HG03439 (cell line): ENCODE measurements at regions not wholly inside any gene's neighbourhood (a gene's known extent, or its start where the extent isn't known, plus 50 kb on each side); places are given as distances from the start of the nearest gene placed in this dataset.
"Not testable (repeated sequence)": the region's sequence is repeated elsewhere in the genome, so short reads cannot be mapped to it uniquely, and the experiment has no call there.

Source experiments
- ATAC-seq: cut with Tn5 transposase; IDR thresholded peaks from one replicate; pipeline ENCODE4 v1.9.1; 2021; ENCODE audit warnings: mild to moderate bottlenecking, moderate library complexity; ENCODE audit not compliant: unreplicated experiment

DNA sequence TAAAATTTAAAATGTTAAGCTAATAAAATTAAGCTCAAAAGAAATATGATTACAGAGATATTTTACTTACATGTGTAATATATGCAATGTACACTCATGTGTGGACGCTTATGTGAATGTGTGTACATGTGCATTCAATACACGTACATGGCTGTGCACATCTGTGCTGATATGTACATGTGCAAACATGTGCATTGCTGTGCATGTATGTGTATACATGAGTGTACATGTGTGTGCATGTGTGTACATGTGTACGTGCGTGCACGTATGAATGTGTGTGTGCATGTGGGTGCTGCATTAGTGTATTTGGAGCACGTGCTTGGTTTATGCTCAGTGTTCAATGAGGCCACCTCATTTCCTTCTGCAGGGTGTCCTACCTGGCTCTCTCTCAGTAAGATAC, 88.2 kb upstream of the TMEM18 start:
- ATAC-seq = no peak

DNA sequence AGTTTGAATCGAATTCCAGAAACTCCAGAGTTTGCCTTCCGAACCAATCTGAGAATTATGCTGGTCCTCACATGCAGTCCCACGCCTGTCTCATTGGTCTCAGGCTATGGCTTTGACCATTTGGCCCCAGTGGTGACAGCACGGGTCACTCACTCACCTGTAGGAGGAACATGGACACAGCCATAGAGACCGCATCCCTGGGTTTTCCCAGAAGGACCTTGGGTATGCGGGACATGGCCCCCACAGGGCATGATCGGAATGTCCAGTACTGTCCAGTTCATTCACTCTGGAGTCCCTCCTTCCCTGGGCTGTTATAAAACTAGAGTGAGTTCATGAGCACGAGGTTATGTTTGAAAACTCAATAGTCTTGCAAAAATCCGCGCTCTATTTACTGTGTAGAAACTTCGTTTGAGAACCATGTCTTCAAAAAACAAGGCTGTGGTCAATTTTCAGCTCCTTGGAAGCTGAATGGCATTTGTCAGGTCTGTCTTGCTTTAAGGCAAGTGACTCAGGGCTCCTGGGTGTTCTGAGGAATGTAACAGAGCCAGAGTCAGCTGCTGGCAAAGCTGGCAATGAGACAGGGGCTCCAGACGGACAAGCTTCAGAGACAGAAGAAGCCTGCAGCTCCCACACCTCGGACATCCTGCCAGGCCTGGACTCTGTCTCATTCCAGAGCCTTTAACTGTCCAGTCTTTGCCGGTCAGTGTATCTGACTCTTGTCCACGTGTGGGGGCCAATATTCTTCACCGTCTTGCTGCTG, 86.7 kb upstream of the TMEM18 start:
- ATAC-seq = no peak

DNA sequence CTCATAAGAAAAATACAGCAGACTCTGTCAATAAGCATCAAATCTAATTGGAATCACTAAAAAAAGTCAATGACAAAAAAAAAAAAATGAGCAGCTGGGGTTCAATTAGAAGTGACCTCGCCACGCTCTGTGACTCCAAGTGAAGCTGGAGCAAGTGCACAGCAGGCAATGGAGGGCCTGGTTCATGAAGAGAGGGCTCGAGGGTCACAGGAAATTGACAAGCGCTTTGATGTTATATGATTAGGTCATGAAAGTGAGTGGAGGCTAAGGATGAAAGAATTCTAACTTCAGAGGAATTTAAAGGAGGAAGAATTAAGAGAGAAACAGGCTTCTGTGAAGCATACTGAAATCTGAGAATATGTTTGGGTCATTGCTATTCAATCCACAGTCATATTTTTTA, 85.4 kb upstream of the TMEM18 start:
- no peak for ATAC-seq

DNA sequence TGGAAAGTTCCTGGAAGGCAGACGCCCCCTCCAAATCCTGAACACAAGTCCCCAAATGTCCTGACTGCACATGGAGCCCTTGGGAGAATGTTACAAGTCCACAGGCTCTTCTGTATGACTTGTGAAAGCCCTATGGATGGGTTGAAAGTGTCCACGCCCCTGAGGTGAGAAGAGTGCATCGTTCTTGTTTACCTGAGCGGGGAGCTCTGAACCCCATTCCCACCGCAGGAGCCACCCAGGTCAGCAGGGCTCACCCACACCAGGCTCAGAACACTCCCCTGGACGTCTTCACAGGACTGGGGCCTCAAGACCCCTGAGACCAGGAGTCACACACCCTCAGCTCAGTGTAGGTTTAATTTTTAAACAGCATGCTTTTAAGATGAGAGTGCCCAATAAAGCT, 84.2 kb upstream of the TMEM18 start:
- ATAC-seq = no peak

DNA sequence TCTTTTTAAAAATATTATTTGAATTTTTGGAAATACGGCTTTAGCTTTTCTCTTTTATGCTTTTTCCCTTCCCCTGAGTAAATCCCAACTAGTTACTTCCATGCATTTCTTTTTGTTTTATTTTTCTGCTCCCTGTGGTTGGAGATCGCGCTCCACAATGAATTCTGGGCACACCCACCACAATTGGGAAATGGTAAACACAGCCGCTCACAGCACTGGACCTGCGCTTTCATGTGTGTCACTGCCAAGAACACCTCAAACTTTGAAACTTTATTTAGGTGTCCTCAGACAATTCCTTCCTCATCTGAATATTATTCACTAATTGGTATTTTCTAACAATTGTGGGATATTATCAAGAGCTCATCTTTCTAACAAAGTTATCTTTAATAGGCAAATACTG, 82.8 kb upstream of the TMEM18 start:
- no peak for ATAC-seq

DNA sequence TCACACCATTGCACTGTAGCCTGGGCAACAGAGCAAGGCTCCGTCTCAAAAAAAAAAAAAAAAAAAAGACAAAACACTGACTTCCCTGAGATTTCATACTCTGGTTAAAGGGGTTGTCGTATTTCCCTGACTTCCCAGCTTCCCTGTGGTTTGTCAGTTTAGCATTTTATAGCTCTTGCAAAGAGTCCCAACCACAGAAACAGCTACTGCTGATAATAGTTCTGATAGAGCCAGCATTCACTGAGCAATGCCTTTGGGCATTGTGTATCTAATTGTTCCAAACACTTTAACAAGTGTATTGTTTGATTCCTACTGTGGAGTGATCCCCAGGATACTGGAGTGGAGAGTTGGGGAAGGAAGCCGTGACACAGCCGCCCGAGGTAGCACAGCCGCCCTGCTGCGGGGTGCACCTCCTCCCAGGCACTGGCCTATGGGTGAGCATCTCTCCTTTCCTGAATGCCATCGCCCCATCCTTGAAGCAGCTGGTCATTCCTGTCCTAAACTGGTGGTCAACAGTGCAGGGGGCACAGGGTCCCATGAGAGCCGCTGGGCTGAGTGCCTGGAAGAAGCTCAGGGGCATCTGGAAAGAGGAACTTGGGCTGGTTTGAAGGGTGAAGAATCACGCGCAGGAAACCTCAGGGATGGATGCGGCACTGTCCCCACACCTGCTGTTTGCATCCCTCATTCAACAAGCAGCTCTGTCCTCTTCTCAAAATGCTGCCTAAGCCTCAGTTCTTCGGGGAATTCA, 81.0 kb upstream of the TMEM18 start:
- ATAC-seq = no peak

DNA sequence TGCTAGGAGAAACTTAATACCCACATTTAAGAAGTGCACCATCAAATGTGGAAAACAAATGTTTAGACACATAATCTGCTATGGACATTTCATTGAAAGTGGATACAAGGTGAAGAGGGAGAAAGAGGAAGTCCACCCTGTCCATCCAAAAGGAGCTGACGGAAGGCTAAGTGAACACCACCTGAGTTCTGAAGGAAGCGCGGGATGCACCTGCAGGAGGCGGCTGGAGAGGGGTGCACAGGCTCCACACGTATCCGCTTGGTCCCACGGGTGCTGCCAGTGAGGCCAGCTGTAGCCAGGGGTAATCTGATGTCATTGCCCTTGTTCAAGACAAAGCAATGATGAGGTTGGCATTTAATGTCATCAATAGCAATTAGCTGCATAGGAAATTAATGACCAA, 75.9 kb upstream of the TMEM18 start:
- no peak for ATAC-seq

DNA sequence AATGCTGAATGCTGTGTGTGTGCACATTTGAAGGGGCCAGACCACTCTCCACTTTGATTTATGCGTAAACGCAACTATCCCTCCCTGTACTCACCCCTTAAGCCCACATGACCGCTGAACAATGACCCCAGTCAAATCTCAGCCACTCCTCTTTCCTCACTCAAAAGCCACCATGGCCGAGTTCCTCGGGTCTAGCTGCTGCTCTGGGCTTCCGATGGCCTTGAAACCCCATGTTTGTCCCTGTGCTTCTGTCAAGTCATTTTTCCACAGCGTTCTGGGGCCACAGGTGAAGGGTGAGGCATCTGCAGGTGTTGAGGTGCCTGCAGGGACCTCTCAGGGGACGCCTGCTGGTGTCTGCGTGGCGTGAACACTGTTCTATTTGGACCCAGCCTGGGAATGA, 74.3 kb upstream of the TMEM18 start:
- ATAC-seq = no peak

DNA sequence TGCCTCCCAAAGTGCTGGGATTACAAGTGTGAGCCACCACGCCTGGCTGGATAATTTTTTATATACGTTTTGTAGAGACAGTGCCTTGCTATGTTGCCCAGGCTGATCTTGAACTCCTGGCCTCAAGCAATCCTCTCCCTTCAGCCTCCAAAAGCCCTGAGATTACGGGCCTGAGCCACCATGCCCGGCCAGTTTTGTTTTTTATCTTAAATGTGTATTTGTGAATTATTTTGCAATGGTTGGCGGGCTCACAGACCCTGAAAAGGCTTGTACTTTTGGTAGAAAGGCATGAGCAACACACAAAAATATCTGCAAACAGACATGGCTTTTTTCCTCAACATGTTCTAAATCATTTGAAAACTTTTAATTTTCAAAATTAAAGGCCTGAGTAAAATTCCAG, 73.4 kb upstream of the TMEM18 start:
- no peak for ATAC-seq

DNA sequence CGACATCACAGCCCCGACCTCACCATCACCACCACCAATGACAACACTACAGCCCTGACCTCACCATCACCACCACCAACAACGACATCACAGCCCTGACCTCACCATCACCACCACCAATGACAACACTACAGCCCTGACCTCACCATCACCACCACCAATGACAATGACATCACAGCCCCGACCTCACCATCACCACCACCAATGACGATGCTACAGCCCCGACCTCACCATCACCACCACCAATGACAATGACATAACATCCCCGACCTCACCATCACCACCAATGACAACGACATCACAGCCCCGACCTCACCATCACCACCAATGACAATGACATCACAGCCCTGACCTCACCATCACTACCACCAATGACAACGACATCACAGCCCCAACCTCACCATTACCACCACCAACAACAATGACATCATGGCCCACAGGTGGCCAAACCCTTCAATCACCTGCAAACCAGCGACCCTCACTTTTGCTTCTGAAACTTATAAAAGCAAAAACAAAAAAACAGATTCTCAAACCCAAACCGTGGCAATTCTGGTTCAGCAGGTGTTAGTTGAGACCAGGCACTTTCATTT, 70.7 kb upstream of the TMEM18 start:
- no peak for ATAC-seq

DNA sequence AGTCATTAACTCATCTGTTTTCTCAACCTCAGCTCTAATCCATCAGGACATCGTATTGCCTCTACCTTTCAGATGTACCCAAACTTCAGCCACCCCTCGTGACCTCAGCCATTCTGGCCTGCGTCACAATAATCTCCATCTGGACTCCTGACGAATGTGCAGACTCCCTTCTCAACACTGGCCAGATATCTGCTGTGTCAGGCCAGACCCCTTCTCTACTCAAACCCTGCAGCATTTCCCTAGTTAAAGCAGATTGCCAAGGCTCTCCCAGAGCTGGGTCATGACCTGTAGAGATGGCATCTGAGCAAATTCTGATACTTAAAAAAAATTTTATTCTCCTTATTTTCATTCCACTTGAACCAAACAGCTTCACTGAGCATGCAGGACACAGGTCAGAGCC, 69.5 kb upstream of the TMEM18 start:
- no peak for ATAC-seq

DNA sequence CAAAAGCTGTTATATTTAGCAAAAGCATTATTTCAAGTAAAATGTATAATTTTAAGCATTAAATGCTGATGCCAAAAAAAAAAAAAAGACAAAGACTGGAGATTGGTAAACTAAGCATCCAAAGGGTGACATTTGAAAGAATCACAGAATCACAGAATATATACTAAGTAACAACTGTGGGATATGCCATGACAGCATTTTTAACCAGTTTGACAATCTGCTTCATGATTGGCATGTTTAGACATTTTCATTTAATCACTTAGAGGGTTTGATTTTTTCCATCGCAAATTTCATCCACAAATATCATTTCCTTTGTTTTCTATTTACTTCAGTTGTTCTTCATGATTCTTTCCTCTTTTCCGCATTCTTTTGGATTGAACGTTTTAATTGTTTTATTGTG, 66.9 kb upstream of the TMEM18 start:
- no peak for ATAC-seq

DNA sequence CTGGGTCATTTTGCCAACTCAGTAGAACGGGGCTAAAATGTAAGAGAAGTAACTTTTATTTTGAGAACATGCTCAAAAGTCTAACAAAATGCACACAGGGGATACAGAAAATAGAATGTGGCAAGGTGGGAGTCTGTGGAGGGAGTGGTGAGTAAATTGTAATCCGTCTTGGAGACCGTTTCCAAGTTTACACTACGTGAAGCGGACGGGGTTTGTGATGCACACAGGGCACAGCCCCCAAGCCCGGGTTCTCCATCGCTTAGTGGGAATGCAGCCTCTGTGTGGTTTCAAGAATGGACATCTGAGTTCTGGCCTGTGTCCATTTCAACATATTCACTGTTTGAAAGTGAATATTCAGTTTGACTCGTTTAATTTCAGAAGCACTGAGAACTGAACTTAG, 65.0 kb upstream of the TMEM18 start:
- ATAC-seq = no peak

DNA sequence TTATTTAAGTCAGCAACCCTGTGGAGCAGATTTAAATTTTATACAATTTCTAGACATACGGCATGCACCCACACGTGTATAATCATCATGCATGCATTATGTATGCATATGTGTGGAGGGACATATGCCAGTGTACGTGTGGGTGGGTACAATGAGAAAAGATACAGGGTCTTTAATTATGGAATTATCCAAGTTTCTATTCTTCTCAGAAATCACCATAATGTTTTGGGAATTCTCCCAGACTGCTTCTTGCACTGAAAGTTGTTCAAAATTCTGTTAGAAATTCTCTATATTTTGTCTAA, 63.9 kb upstream of the TMEM18 start:
- ATAC-seq = no peak

DNA sequence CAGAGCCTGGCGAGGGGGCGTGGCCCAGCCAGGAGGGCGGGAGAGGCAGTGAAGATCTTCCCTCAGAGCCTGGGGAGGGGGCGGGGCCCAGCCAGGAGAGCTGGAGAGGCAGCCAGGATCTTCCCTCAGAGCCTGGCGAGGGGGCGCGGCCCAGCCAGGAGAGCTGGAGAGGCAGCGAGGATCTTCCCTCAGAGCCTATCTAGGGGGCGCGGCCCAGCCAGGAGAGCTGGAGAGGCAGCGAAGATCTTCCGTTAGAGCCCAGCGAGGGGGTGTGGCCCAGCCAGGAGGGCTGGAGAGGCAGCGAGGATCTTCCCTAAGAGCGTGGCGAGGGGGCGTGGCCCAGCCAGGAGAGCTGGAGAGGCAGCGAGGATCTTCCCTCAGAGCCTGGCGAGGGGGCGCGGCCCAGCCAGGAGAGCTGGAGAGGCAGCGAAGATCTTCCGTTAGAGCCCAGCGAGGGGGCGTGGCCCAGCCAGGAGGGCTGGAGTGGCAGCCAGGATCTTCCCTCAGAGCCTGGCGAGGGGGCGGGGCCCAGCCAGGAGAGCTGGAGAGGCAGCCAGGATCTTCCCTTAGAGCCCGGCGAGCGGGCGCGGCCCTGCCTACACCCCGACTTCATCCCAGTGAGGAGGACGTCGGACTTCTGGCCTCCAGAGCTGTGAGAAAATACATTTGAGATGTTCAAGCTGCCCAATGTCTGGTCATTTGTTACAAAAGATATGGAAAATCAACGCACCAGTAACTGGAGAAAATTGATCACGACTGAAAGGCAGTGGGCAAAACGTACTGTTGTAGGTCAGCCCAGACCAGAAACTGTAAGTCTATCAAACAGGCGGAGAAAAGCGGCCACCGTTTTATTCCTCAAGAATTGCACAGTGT, 63.4 kb upstream of the TMEM18 start:
- ATAC-seq = not testable (repeated sequence)

DNA sequence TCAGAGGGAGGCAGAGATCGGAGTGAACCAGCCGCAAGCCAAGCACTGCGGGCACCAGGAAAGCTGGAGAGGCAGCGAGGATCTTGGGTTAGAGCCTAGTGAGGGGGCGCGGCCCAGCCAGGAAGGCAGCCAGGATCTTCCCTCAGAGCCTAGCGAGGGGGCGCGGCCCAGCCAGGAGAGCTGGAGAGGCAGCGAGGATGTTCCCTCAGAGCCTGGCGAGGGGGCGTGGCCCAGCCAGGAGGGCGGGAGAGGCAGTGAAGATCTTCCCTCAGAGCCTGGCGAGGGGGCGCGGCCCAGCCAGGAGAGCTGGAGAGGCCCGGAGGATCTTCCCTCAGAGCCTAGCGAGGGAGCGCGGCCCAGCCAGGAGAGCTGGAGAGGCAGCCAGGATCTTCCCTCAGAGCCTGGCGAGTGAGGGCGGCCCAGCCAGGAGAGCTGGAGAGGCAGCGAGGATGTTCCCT, 62.7 kb upstream of the TMEM18 start:
- not testable (repeated sequence) for ATAC-seq

DNA sequence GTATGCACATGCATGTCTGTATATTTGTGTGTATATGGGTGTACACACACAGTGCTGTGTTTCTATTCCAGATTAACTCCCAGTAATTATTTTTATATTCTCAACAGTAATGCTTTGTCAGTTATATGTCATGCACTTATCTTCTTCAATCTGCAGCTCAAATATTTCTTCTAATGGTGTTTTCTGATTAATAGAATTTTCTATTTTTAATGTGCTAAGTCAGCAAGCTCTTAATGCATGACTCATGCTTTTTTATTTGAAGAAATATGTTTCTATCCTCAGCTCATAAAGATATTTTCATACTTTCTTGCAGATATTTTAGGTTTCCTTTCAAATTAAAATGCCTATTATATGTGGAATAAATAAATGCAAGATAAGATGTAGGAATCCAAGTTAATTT, 59.7 kb upstream of the TMEM18 start:
- ATAC-seq = no peak

DNA sequence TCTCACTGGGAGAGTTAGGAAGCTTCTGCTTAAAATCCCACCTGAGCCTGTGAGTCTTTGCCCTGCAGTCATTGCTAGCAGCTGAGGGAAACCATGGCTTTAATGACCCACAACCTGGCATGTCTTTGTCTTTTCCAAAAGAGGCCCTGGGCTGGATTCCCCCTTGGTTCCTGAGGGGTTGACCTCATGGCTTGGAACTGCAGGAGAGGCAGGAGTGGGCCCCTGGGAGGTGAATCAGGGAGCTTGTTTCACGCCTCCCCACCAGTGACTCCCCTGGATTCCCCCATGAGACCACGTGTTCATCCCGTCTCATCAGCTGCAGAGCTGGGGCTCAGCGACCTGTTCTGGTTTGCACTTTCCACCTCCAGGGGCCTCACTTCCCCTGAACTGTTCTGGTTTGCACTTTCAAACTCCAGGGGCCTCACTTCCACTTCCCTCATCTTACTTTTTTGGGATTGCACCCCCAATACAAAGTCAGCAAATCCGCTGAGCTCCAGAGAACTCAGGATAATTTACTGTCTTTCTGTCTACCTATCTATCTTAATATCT, 58.5 kb upstream of the TMEM18 start:
- ATAC-seq = no peak

DNA sequence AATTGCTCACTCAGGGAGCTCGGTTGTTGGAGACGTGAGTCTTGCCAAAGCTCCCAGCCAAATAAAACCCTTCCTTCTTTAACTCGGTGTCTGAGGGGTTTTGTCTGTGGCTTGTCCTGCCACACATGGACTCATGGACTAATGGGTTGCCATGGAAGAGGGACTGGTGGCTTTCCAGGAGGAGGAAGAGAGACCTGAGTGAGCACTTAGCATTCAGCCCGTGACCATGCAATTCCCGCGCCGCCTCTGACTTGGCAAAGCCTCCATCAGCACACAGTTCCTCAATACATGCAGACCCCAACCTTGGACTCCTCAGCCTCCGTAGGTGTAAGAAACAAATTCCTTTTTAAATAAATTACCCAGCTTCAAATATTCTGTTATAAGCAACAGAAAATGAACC, 57.3 kb upstream of the TMEM18 start:
- no peak for ATAC-seq

DNA sequence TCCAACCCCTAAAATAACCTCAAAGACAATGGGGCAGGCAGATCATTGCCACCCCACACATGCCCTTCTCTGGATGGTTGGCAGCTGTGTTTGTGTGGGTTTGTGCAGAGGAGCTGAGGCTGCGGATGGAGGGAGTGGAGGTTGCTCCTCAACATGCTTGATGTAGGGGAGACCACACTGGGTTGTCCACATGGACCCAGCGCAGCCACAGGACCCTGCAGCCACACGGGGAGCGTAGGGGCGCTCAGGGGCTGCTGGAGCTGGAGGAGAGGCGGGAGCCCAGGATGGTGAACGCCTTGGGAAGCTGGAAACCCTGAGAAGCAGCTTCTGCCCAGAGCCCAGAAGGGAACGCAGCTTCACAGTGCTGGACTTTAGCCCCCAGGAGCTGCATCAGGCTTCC, 56.3 kb upstream of the TMEM18 start:
- ATAC-seq = no peak

DNA sequence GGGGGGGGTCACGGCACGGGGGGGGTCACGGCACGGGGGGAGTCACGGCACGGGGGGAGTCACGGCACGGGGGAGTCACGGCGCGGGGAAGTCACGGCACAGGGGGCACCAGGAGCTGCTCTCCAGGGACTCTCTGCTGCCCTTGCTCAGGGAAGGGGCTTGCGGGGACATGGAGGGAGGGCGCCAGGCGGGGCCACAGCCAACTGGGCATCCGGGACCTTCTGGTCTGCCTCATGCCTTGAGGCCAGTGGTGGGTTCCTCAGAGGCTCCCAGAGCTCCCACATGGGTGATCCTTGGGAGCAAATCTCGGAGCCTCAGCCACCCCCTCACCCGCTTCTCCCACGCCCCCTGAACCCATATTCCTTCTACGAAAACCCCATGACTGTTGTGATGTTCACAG, 55.8 kb upstream of the TMEM18 start:
- ATAC-seq = no peak
